Upper lobe of left lung (tissue), 4 donors: ENCODE measurements at regions not wholly inside any gene's neighbourhood (a gene's known extent, or its start where the extent isn't known, plus 50 kb on each side); places are given as distances from the start of the nearest gene placed in this dataset.

Experiments used
- CTCF ChIP-seq, 6 experiments: fragments of 450-650 bp in 4 of 6; fragments of 200-600 bp in 2 of 6; sonication (generic) in 2 of 6; IDR thresholded peaks; one replicate each; pipeline ENCODE4 v1.5.1; 2016 to 2019; ENCODE audit warnings: antibody characterized with exemption in 6 of 6
- POLR2A ChIP-seq, 4 donors: fragments of 450-650 bp; IDR thresholded peaks; one replicate each; pipeline ENCODE4 v1.5.1; 2016 to 2017; ENCODE audit warnings: antibody characterized with exemption in 4 of 4, mild to moderate bottlenecking in 2 of 4
- POLR2AphosphoS5 ChIP-seq, 2 donors: sonication (generic); formaldehyde crosslinking; IDR thresholded peaks; one replicate each; pipeline ENCODE4 v1.5.1; 2017; ENCODE audit warnings: antibody characterized with exemption in 2 of 2

DNA sequence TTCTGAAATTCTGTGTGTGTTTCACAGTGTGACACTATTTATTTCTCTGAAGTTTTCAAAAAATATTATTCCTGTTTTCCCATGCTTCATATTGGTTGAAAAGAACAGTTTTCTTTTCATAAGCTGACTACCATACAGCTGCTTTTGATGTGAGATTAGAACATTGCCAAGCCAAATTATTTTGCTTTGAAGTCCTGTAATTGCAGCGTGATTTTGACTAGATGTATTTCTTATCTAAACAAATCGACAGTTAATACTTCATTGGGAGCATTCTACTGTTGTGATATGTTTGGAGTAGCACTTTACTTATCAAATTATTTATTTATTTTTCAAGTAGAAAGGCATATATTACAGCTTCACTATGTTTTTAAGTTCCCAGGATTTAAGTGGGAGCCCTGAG, 132.0 kb downstream of the DACT1 start:
- TF ChIP-seq CTCF (IDR thresholded peaks at IDR 0.05) (no peak), POLR2A (IDR thresholded peaks at IDR 0.05) (no peak), POLR2AphosphoS5 (IDR thresholded peaks at IDR 0.05) (no peak)
